ENCODE measurements at regions not wholly inside any gene's neighbourhood (a gene's known extent, or its start where the extent isn't known, plus 50 kb on each side); places are given as distances from the start of the nearest gene placed in this dataset.

DNA sequence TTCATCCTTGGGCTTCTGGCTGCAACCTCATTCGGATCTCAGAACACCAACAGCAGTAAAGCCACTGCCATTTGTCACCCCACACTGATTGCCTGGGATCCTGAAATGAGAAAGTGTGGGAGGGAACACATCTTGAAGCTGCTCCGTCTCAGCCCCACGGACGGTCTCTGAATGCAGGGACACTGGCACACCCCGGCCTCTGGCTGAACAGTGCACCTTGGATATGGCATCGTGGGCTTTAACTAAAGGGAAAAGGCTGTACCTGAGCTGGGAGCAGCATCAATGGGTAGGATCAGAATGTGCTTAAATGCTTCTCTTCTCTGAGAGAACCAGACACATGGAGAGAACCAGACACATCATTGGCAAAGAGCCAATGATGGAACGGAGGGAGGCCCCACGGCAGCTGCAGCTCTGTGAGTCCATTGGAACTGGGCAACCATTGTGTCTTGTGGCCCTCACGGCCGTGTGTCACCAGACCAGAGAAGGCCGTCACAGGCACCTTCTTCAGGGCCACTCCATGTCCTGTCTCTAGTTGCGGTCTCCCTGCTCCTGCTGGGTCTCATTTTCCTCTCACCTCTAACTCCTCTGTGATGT lies 193.4 kb upstream of the MYT1L start:
- H3K4me3 ChIP-seq, result no peak overlapping the region
- no peaks in the 10 kb centered on the region for H3K27me3 ChIP-seq
- TF ChIP-seq POLR2AphosphoS5 (IDR thresholded peaks at IDR 0.05) (no peak), POLR2A (IDR thresholded peaks at IDR 0.05) (no peak), EP300 (IDR thresholded peaks at IDR 0.05; ENCODE audit: low read depth) (no peak)
- TF ChIP-seq, protein P1, sequence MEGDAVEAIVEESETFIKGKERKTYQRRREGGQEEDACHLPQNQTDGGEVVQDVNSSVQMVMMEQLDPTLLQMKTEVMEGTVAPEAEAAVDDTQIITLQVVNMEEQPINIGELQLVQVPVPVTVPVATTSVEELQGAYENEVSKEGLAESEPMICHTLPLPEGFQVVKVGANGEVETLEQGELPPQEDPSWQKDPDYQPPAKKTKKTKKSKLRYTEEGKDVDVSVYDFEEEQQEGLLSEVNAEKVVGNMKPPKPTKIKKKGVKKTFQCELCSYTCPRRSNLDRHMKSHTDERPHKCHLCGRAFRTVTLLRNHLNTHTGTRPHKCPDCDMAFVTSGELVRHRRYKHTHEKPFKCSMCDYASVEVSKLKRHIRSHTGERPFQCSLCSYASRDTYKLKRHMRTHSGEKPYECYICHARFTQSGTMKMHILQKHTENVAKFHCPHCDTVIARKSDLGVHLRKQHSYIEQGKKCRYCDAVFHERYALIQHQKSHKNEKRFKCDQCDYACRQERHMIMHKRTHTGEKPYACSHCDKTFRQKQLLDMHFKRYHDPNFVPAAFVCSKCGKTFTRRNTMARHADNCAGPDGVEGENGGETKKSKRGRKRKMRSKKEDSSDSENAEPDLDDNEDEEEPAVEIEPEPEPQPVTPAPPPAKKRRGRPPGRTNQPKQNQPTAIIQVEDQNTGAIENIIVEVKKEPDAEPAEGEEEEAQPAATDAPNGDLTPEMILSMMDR (IDR thresholded peaks at IDR 0.05), result no peak
- in situ Hi-C loops (cut with MboI; ENCODE audit: low pct_ligation_motif_present in 1 of 4, low pct_unique_long_range_greater_than_20kb in 1 of 4, low sequenced_read_pairs in 3 of 4), result no loop called here
- no peaks in the 10 kb centered on the region for H3K9me3 ChIP-seq
- no peaks in the 10 kb centered on the region for H3K4me1 ChIP-seq
- DNase-seq, result no peak
- H3K36me3 ChIP-seq, result no peaks in the 10 kb centered on the region
- intact Hi-C loops (cut with DNase I; ENCODE audit: low total_unique reads), result no loop called here
- 74% methylated on average over 12 of the region's 12 CpGs; no CpG with 5 or more reads in 1 of the 2 donors for WGBS, 2 donors (ENCODE audit: low coverage in 1 of 2)
- H3K27ac ChIP-seq, result no peak overlapping the region

DNA sequence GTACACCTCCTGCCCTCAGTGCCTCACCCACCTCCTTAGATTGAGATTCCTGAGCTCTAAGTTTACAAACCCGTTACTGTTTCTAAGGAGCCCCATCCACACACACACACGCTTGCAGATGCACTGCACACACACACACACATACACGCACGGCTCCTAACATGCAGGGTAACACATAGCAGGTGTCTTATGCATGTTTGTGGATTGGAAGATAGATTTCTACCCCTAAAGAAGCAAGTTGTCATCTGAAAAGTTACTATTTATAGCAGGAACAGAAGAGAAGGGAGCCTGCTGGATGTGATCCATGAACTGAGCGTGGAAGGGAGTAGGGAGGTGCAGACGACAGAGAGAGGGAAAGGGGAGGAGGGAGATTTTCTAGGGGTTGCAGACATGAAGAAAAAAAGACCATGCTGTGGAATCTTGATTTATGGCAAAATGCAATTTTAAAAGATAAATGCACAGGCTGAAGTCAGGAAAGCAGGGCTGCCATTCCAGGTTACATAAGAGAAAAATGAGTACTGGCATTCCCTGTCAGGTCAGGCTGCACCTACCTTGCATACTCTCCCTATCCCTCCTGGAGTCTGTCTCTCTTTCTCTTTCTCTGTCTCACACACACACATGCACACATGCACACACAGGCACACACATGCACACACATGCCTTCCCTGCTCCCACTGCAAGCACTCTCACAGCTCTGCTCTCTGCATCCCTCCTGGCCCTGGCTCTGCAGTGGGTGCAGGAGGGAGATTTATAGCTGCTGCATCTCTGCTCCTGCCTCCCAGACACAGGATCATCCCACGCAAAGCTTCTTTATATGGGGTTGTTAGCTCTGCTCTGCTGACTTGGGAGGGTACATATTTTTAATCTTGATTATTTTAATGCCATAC lies 192.6 kb upstream of the MYT1L start:
- WGBS, 2 donors (ENCODE audit: low coverage in 1 of 2), result 34 to 54% methylated on average over 6 to 7 of the region's 7 CpGs
- H3K36me3 ChIP-seq, result no peaks in the 10 kb centered on the region
- no peak overlapping the region for H3K4me3 ChIP-seq
- TF ChIP-seq POLR2A (IDR thresholded peaks at IDR 0.05), result no peak
- TF ChIP-seq POLR2AphosphoS5 (IDR thresholded peaks at IDR 0.05), result no peak
- intact Hi-C loops (cut with DNase I; ENCODE audit: low total_unique reads) (no loop called here), in situ Hi-C loops (cut with MboI; ENCODE audit: low pct_ligation_motif_present in 1 of 4, low pct_unique_long_range_greater_than_20kb in 1 of 4, low sequenced_read_pairs in 3 of 4) (no loop called here)
- no peak for DNase-seq
- no peaks in the 10 kb centered on the region for H3K27me3 ChIP-seq
- no peak overlapping the region for H3K27ac ChIP-seq
- no peaks in the 10 kb centered on the region for H3K9me3 ChIP-seq
- H3K4me1 ChIP-seq, result no peaks in the 10 kb centered on the region

GRCh38 chr2:2520401-2520811 lies 189.3 kb upstream of the MYT1L start:
- Histone ChIP-seq H3K4me3 (no peak overlapping the region), H3K27ac (no peak overlapping the region), H3K9me3 (no peaks in the 10 kb centered on the region), H3K36me3 (no peaks in the 10 kb centered on the region), H3K4me1 (no peaks in the 10 kb centered on the region), H3K27me3 (no peaks in the 10 kb centered on the region)
- TF ChIP-seq, protein P1 (IDR thresholded peaks at IDR 0.05), result no peak
- no peak for TF ChIP-seq POLR2AphosphoS5 (IDR thresholded peaks at IDR 0.05)
- no peak for TF ChIP-seq POLR2A (IDR thresholded peaks at IDR 0.05)
- TF ChIP-seq EP300 (IDR thresholded peaks at IDR 0.05; ENCODE audit: low read depth), result no peak
- intact Hi-C loops (cut with DNase I; ENCODE audit: low total_unique reads), result no loop called here
- no peak for DNase-seq
- 62 to 93% methylated on average over 2 to 10 of the region's 10 CpGs for WGBS, 2 donors (ENCODE audit: low coverage in 1 of 2)
- in situ Hi-C loops (cut with MboI; ENCODE audit: low pct_ligation_motif_present in 1 of 4, low pct_unique_long_range_greater_than_20kb in 1 of 4, low sequenced_read_pairs in 3 of 4), result no loop called here

DNA sequence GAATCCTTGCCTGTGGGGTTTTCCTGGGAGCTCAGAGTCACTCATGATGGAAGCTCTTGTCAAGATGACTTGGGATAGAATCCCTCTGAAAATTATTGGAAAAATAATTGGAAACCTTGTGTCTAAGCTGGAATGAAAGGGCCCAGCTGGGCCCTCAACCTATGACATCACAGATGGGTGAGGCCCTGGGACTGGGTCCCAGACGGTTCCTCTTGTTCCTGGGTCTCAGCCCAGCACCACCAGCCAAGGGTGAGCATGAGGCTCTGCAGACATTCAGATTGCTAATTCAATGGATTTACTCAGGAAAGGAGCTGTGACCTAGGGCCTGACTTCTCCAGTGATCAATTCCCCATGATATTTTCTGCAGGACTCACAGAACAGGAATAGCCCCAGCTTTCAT lies 188.3 kb upstream of the MYT1L start:
- intact Hi-C loops (cut with DNase I; ENCODE audit: low total_unique reads) (no loop called here), in situ Hi-C loops (cut with MboI; ENCODE audit: low pct_ligation_motif_present in 1 of 4, low pct_unique_long_range_greater_than_20kb in 1 of 4, low sequenced_read_pairs in 3 of 4) (no loop called here)
- no peaks in the 10 kb centered on the region for H3K36me3 ChIP-seq
- H3K27me3 ChIP-seq, result no peaks in the 10 kb centered on the region
- no peak overlapping the region for H3K4me3 ChIP-seq
- no peak for DNase-seq
- no peaks in the 10 kb centered on the region for H3K4me1 ChIP-seq
- TF ChIP-seq EP300 (IDR thresholded peaks at IDR 0.05; ENCODE audit: low read depth) (no peak), POLR2AphosphoS5 (IDR thresholded peaks at IDR 0.05) (no peak), POLR2A (IDR thresholded peaks at IDR 0.05) (no peak)
- TF ChIP-seq, protein P1 (IDR thresholded peaks at IDR 0.05), result no peak
- 33% methylated on average over 1 of the region's 1 CpG; no CpG with 5 or more reads in 1 of the 2 donors for WGBS, 2 donors (ENCODE audit: low coverage in 1 of 2)
- H3K9me3 ChIP-seq, result no peaks in the 10 kb centered on the region
- no peak overlapping the region for H3K27ac ChIP-seq
